HEK293 (cell line): ENCODE measurements at regions not wholly inside any gene's neighbourhood (a gene's known extent, or its start where the extent isn't known, plus 50 kb on each side); places are given as distances from the start of the nearest gene placed in this dataset.

ENCODE experiments used
- BCL11A ChIP-seq: fragments of 450-650 bp; formaldehyde crosslinking; IDR thresholded peaks from 2 replicates; pipeline ENCODE4 v1.5.1; 2016; ENCODE audit warnings: low read depth, missing biosample characterization, missing genetic modification characterization
- CTCF ChIP-seq: fragments of 450-650 bp; formaldehyde crosslinking; IDR thresholded peaks from 2 replicates; pipeline ENCODE4 v1.5.1; 2016; ENCODE audit warnings: missing biosample characterization, missing genetic modification characterization
- PRDM2 ChIP-seq: fragments of 450-650 bp; formaldehyde crosslinking; IDR thresholded peaks from 2 replicates; pipeline ENCODE4 v1.5.1; 2016; ENCODE audit warnings: missing biosample characterization, missing genetic modification characterization, borderline replicate concordance
- YY1 ChIP-seq: fragments of 450-650 bp; formaldehyde crosslinking; IDR thresholded peaks from 2 replicates; pipeline ENCODE4 v1.5.1; 2018; ENCODE audit warnings: missing biosample characterization, missing genetic modification characterization
- ZBTB17 ChIP-seq: fragments of 450-650 bp; formaldehyde crosslinking; IDR thresholded peaks from 2 replicates; pipeline ENCODE4 v1.5.1; 2016; ENCODE audit warnings: missing biosample characterization, missing genetic modification characterization
- ZBTB8A ChIP-seq: fragments of 450-650 bp; formaldehyde crosslinking; IDR thresholded peaks from 2 replicates; pipeline ENCODE4 v1.5.1; 2016; ENCODE audit warnings: missing biosample characterization, missing genetic modification characterization
- ZNF2 ChIP-seq: fragments of 450-650 bp; formaldehyde crosslinking; IDR thresholded peaks from 2 replicates; pipeline ENCODE4 v1.5.1; 2016; ENCODE audit warnings: missing biosample characterization, missing genetic modification characterization
- ZNF24 ChIP-seq: fragments of 450-650 bp; formaldehyde crosslinking; IDR thresholded peaks from 2 replicates; pipeline ENCODE4 v1.5.1; 2016; ENCODE audit warnings: missing biosample characterization, missing genetic modification characterization
- ZNF398 ChIP-seq: fragments of 450-650 bp; formaldehyde crosslinking; IDR thresholded peaks from 2 replicates; pipeline ENCODE4 v1.5.1; 2017; ENCODE audit warnings: missing biosample characterization, missing genetic modification characterization
- ZNF529 ChIP-seq: fragments of 450-650 bp; formaldehyde crosslinking; IDR thresholded peaks from 2 replicates; pipeline ENCODE4 v1.5.1; 2017; ENCODE audit warnings: missing genetic modification characterization, missing biosample characterization; ENCODE audit not compliant: insufficient replicate concordance
- ZNF76 ChIP-seq: fragments of 450-650 bp; formaldehyde crosslinking; IDR thresholded peaks from 2 replicates; pipeline ENCODE4; 2016; ENCODE audit warnings: low read depth, missing biosample characterization, missing genetic modification characterization, borderline replicate concordance
- ZNF791 ChIP-seq: fragments of 450-650 bp; formaldehyde crosslinking; IDR thresholded peaks from 2 replicates; pipeline ENCODE4 v1.5.1; 2016; ENCODE audit warnings: missing biosample characterization, missing genetic modification characterization
- ZSCAN16 ChIP-seq: fragments of 450-650 bp; formaldehyde crosslinking; IDR thresholded peaks from 2 replicates; pipeline ENCODE4 v1.5.1; 2016; ENCODE audit warnings: missing biosample characterization, missing genetic modification characterization

- TF ChIP-seq CTCF (tag by site-specific recombination) (no peak), ZNF76 (tag by site-specific recombination) (no peak), ZNF24 (tag by site-specific recombination) (no peak), BCL11A (tag by site-specific recombination) (no peak), ZBTB17 (no peak), ZNF398 (tag by site-specific recombination) (no peak), ZNF2 (tag by site-specific recombination) (no peak), ZNF791 (tag by site-specific recombination) (no peak), ZBTB8A (tag by site-specific recombination) (no peak), ZSCAN16 (tag by site-specific recombination) (no peak), YY1 (no peak), ZNF529 (tag by site-specific recombination) (no peak), PRDM2 (tag by site-specific recombination) (no peak)
These were observed 566.2 kb downstream of the CBLN4 start for GRCh38 chr20:55439070-55439469.
